GF-D8 (cell line): ENCODE measurements at regions not wholly inside any gene's neighbourhood (a gene's known extent, or its start where the extent isn't known, plus 50 kb on each side); places are given as distances from the start of the nearest gene placed in this dataset.

Experiments used
- DNase-seq: peaks from one replicate; lab custom pipeline; 2025; lab: John Stamatoyannopoulos, UW

GRCh38 chr11:70848243-70848750 lies 404.1 kb downstream of the SHANK2 start:
- DNase-seq = no peak

GRCh38 chr11:70849031-70849430 lies 403.3 kb downstream of the SHANK2 start:
- DNase-seq = no peak

GRCh38 chr11:70851308-70851707 lies 401.1 kb downstream of the SHANK2 start:
- DNase-seq = no peak

- no peak for DNase-seq
Observed at GRCh38 chr11:70851907-70852306, 400.5 kb downstream of the SHANK2 start.

GRCh38 chr11:70853068-70853769 lies 399.2 kb downstream of the SHANK2 start:
- DNase-seq = no peak

- no peak for DNase-seq
Observed at GRCh38 chr11:70853770-70854108, 398.6 kb downstream of the SHANK2 start.

- no peak for DNase-seq
Observed at GRCh38 chr11:70854201-70854600, 398.2 kb downstream of the SHANK2 start.

GRCh38 chr11:70854901-70855556 lies 397.3 kb downstream of the SHANK2 start:
- no peak for DNase-seq

- no peak for DNase-seq
Observed at GRCh38 chr11:70857894-70858293, 394.5 kb downstream of the SHANK2 start.

GRCh38 chr11:70859180-70859579 lies 393.2 kb downstream of the SHANK2 start:
- no peak for DNase-seq

- DNase-seq = no peak
Observed at GRCh38 chr11:70860888-70861287, 391.5 kb downstream of the SHANK2 start.

- DNase-seq = no peak
Observed at GRCh38 chr11:70861559-70861958, 390.8 kb downstream of the SHANK2 start.

- DNase-seq = no peak
Observed at GRCh38 chr11:70862093-70862492, 390.3 kb downstream of the SHANK2 start.

- DNase-seq = no peak
Observed at GRCh38 chr11:70863186-70863585, 389.2 kb downstream of the SHANK2 start.

- no peak for DNase-seq
Observed at GRCh38 chr11:70863993-70864392, 388.4 kb downstream of the SHANK2 start.

- no peak for DNase-seq
Observed at GRCh38 chr11:70865356-70865755, 387.0 kb downstream of the SHANK2 start.

- no peak for DNase-seq
Observed at GRCh38 chr11:70866834-70867233, 385.5 kb downstream of the SHANK2 start.

GRCh38 chr11:70867281-70868047 lies 384.9 kb downstream of the SHANK2 start:
- DNase-seq = no peak

GRCh38 chr11:70868341-70868885 lies 384.0 kb downstream of the SHANK2 start:
- no peak for DNase-seq

GRCh38 chr11:70869054-70869453 lies 383.3 kb downstream of the SHANK2 start:
- DNase-seq = no peak

- DNase-seq = no peak
Observed at GRCh38 chr11:70871881-70872280, 380.5 kb downstream of the SHANK2 start.

GRCh38 chr11:70872299-70872698 lies 380.1 kb downstream of the SHANK2 start:
- DNase-seq = no peak
